ENCODE measurements at regions not wholly inside any gene's neighbourhood (a gene's known extent, or its start where the extent isn't known, plus 50 kb on each side); places are given as distances from the start of the nearest gene placed in this dataset.

DNA sequence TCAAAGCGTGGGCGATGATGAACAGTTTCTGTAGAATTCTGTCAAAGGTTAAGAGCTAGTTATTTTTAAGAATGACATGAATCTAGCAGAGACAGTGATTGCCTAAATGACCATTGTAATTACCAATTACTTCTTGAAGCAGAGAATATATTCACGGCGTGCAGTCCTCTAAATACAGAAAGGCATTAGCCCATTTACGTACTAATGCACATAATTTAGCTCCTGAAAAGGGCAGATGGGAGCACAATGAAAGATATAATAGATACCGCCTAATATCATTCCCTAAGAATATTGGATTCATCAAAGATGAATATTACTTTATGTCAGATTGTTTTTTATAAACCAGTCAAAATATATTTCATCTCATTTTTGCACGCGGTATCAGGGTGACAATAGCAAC, 212.4 kb downstream of the URI1 start:
- no peak for DNase-seq

DNA sequence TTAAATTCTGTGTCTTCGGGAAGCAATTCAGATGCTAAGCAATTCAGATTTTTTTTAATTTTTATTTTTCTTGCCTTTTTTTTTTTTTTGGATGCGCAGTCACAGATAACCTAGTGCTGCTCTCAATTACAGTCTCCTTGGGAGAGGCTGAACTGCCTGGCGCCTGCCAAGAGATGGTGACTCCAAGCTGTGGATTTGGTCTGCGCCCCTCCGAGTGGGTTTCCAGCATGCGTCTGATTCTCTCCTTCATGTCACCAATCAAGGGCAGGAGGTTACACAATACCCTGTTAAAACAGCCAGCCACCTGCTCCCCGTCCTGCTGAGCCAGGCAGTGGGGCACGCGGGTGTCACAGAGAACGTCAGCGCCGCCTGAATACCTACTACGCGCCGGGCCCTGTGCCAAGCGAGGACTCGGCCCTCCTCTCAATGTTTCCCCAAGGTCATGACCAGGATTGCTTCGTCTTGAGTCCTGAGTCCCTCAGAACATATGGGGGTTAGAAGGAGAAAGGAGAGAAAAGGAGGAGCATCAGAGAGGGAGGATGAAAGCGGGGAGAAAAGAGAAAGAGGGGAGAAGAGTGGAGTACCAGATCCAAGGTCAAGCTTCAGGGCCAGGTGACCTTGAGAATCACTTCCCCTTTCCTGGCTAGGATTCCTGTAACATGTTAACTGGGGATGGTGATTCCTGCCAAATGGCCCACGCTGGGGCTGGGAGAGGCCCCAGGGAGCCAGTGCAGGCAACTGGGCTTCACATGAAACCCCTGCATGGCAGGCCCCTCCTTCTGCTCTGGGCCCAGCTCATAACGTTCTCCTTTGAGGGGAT, 213.6 kb downstream of the URI1 start:
- DNase-seq = no peak

DNA sequence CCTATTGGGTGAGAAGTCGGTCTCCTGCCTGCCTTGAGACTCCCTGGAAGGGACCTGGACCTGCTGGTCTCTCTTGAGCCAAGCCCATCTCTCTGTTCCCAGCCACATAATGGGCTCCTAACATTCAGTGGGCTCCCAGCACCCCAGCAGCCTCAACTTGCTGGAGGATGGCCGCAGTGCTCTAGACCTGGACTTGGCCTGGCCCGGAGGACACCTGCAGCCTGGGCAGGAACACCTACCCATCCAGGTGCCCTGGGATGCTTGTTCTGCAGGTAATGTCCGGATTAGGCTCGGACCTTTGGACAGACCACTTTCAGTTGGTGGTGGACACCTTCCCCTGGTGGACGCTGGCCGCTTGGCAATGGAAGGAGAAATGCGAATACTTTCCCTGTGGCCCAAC, 214.6 kb downstream of the URI1 start:
- DNase-seq = no peak

DNA sequence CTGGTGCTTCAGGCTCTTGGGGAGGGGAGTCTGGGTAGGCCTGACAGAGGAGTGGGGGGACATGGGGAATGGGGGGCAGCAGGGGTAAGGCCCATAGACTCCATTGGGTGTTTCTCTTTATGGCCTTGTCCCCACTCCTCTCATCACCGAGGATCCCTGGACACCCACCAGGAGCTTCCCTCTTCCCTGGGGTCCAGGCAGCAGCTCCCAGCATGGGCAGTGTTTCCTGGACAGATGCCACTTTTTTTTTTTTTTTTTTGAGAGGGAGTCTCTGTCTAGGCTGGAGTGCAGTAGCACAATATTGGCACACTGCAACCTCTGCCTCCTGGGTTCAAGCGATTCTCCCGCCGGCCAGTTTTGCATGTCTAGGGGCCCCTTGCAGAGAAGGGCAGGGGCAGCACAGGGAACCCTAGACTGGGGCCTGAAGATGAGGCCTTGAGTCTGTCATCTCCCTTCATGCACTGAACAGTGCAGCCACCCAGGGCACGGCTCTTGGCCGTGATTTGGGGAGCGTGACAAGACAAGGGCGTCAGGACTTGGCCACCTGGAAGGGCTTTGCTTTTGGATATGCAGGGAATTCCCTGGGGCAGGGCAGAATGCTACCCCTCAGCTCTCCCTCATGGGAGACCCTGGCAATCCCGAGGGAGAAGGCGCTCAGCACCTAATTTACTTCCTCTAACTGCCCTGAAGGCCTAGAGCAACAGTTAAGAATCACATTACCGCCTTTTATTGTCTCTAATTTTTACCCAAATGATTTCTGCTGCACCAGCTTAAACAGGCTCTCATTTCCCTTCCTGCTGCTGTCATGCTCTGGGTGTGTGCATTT, 213.9 kb upstream of the ZNF536 start:
- no peak for DNase-seq

DNA sequence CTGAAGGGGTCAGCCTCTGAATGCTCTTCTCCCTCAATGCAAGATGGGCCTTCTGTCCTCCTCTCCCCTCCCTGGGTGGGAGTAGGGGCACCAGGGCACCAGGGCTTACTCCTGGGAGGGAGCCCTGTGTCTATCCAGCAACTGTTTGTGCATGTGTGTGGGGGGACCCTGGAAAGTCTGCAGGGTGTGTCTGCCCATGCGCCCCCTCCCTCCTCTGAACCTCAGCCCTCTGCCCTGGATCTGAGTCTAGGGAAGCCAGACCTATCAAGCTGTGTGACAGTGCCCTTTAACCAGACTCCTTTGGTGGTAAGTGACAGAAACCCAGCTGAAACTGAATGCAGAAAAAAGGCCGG, 213.3 kb upstream of the ZNF536 start:
- DNase-seq = no peak

DNA sequence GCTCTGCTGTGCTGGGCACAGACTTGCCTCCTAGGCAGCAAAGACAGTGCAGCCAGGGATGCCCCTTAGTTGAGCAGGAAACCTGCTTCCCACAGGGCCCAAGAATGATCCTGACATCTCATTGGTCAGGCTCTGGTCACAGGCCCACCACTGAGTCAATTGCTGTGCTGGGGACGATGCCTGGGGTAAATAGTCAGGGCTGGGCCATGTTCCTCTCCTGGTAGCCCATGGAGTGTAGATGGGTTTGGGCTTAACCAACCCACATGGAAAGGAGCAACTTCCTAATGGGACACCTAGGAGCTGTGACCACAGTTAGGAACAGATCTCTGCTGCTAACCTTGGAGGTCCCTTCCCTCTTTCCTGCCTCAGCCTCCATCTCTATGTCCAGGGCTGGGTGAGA, 212.5 kb upstream of the ZNF536 start:
- DNase-seq = no peak

DNA sequence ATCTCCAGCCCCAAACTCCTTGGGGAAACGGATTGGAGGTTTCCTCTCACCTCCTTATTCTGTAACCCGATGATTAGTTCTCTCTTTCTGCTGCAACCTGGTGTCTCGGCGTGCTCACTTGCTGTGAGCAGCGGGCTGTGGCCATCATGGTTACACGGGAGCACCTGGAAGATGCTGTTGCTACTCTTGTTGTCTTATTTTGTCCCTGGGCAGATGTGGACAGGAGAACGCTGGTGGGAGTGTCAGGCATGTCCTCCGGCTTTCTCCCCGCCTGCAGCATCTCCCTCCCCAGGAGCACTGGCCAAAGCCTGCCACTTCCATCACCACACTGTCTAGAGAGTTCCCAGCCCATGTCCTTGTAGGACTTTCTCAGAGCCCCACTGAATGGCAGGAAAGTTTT, 211.8 kb upstream of the ZNF536 start:
- DNase-seq = no peak

DNA sequence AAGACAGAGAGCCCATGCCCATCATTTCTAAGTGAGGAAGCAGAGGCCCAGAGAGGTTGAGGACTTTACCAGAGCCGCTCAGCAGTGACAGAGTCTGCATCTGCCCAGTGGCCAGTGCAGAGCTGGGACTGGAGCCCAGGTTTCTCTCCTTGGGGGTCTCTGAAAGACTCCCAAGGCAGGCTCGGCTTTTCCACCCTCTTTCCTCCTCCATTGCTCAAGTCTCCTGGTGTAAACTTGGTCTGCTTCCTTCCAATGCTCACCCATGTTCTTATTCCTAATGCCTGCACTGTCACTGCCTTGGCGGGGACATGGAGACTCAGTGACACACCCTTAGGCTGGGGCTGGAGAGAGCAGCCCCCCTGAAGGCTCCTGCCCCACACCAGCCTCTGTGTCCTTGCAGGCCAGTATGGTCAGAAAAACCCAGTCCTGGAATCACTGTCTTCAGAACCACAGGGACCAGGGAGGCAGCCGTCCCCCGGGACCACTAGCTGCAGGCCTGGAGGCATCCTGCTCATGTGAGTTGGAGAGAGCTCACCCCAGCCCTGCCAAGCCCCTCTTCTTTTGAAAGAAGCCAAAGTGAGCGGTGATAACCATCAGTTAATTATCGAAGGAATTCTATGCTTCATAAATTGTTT, 211.0 kb upstream of the ZNF536 start:
- DNase-seq = no peak

DNA sequence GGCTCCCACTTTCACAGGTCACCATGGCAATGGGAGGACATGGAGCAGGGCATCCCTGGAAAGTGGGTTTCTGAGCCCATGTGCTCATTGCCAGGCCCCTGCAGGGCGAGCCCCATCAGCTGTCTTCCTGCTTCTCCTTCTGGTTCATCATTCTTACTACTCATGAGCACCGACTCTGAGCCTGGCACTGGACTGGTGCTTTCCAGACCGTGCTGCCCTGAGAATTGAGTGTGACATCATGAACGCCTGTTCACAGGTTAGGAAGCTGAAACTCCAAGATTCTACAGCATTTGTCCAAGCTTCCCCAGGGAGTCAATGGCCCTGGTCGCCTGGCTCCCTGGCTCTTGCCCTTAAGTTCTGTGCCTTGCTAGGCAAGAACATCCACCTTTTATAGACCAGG, 210.4 kb upstream of the ZNF536 start:
- DNase-seq = no peak

DNA sequence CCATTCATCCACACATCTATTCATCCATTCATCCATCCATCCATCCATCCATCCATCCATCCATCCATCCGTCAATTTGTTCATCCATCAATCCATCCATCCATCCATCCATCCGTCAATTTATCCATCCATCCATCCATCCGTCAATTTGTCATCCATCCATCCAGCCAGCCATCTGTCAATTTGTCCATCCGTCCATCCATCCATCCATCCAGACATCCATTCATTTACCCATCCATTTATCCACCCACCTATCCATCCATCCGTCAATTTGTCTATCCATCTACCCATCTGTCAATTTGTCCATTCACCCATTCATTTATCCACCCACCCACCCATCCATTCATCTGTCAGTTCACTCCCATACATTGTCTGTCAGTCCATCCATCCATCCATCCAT, 209.5 kb upstream of the ZNF536 start:
- DNase-seq = no peak

DNA sequence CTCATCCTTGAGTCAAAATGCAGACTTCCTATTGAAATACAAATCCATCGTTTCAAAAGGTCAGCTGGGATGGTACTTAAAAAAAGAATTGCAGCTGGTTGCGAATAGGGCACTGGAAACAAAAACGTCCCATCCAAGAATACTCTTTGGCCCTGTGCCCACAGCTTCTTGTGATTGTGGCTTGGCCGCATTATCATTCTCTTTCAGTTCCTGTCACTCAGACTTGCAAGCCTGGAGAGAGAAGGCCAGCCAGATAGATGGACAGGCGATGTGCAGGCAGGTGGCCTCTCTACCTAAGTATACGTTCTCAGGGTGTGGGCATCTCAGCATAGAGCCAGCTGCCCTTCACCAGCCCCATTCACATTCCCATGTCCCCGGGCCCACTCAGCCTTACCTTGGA, 208.5 kb upstream of the ZNF536 start:
- no peak for DNase-seq

DNA sequence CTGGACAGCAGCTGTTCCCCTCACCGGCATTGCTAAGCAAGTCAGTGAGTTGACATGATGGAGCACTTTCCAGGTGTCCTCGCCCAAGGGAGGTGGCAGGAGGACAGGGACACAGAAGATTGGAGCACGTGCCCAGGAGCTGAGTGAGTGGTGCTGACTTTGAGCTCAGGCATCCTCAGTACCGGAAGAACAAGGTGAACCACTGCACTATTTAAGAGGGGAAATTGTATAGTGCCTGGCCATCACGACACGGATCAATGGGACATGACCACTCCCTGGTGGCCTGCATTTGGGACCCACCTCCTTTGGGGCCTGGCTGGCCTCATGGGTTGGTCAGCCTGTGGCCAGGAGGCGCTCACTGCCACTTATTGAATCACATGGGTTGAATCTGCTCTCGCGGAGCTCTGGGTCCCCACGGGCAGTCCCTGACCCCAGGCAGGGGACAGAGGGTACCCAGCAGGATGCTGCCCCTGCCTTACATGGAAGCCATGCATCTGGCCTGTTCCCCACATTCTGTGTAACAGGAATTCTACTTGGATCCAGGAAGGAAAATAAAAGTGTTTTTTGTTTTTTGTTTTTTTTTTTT, 206.9 kb upstream of the ZNF536 start:
- DNase-seq = no peak

DNA sequence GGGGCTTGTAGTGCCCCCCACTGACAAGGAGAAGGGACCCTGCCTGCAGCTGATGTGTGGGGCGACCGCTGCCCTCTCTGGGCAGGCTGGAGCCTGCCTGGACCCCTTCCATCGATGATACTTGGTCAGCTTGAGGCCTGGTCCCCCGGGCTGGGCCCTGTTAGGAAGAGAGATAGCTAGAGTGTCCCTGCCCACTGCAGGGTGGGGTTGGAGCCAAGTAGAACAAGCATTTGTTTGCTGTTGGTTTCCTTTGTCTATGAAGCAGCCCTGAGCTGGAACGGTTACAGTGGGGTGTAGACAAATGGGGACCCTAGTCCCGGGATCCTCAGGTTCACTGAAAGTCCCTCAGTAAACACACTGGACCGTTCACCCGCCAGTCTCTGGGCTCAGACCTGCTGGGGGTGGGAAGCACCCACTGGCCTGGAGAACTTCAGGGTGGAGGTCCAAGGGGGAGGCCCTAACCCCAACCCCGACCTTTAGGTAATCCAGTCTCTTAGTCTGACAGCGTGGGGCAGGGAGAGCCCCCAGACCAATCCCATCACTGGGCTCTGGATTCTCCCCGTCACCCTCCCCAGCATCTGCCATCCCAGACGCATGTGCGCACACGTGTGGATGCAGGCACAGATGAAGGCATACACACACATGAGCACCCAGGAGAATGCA, 204.8 kb upstream of the ZNF536 start:
- DNase-seq = no peak

DNA sequence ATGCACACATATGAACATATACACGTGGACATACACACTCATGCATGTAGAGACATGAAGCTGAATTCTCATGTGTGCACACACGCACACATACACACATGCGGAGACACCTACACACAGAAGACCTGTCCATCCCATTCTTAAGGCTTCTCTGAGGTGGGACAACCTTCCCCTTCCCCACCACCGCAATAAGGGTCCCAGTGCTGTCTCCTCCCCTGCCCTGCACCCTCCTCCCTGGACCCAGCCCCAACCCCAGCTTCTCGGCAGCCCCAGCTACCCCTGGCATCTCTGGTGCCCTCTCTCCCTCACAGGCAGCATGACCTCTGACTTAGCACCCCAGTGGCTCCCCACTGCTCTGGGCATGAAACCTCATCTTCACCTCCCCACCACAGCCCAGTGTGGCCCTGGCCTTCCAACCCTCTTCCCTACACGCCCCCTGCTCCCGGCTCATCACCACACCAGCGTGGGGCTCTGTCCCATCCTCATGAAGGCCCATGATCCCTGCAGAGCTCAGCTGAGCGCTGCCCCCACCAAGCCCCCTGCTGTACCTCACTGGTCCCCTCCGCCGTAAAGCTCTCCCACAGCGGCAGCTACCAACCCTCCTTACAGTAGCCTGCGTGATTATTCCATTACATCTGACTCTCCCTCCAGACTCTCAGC, 204.1 kb upstream of the ZNF536 start:
- DNase-seq = no peak

DNA sequence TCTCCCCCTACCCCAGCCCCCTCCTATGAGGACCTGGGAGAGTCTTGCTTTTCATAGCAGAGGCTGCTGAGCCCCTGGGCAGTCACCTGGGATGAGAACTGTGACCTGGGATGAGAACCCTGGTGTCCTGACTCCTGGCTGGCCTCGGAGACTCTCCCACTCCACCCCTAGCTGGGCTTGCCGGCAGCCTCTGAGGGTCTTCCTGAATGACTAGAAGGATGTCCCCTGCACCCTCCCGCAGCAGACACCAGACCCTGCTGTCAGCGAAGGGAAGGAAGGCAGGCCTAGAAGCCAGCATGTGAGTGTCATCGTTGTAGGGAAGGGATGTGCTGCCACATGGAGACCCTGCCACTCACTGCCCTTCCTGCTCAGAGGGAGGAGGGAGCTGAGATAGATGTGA, 203.4 kb upstream of the ZNF536 start:
- no peak for DNase-seq

DNA sequence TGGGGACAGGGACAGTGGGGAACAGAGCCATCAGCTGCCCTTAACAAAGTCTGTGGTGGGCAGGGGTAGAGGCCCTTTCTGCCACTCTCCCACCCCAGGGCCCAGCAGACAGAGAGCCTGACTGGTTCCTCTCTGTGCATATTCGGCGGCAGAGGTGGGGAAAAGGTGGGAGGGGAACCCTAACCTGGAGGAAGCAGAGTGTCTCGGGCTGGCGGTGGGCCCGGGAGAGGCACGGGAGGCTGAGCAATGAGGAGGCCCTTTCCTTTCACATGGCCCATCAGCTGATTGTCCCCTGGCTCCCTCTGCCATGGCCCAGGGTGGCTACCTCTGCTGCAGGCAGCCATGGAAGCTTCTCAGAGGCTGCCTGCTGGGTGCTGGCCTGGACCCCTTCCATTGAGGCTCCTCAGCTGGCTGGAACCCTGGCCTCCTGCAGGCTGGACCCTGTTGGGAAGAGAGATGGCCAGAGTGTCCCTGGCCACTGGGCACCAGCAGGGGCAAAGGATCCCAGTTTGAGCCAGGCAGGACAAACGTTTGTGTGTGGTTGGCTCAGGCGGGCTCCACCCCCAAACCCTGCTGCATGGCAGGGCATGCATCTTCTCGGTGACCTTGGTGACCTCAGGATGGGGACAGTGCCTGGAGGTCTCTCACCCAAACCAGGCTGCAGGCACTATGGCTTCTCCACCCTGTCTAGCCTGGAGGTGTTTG, 202.8 kb upstream of the ZNF536 start:
- no peak for DNase-seq

DNA sequence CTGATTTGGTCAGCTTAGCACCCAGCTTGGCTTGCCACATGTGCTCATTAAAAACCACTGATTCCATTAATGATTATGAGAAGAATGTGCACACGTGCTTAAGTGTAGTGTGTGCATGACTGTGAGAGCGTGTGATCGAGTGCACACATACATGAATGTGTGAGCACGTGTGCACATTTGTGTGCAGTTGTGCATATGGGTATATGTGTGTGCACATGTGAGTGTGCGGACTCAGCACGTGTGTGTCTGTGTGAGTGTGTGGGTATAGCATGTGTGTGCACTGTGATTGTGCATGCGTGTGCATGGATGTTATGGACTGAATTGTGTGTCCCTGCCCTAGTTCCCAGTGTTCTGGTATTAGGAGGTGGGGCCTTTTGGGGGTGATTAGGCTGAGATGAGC, 202.1 kb upstream of the ZNF536 start:
- no peak for DNase-seq

DNA sequence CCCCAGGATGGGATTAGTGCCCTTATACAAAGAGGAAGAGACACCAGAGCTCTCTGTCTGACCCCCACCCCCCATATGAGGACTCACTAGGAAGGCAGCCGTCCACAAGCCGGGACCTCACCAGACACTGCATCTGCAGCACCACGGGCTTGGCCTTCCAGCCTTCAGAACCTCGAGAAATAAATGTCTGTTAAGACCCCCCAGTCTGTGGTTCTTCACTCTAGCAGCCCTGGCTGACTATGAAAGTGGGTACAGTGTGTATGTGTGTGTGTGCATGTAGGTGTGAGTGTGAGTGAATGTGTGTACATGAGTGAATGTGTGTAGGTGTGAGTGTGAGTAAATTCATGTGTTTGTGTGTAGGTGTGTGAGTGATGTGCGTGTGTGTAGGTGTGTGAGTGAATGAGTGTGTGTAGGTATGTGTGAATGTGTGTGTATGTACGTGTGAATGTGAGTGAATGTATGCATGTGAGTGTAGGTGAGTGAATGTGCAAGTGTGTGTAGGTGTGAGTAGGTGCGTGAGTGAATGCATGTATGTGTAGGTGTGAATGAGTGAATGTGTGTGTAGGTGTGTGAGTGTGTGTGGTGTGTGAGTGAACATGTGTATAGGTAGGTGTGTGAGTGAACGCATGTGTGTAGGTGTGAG, 201.6 kb upstream of the ZNF536 start:
- DNase-seq = no peak

DNA sequence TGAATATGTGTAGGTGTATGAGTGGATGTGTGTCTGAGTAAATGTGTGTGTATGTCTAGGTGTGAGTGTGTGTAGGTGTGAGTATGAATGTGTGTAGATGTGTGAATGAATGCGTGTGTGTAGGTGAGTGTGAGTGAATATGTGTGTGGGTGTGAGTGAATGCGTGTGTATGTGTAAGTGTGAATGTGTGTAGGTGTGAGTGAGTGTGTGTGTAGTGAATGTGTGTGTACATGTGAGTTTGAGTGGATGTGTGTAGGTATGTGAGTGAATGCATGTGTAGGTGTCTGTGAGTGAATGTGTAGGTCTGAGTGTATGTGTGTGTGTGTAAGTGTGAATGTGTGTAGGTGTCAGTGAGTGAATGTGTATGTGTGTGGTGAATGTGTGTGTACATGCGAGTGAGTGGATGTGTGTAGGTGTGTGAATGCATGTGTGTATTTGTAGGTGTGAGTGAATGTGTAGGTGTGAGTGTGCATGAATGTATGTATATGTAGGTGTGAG, 201.0 kb upstream of the ZNF536 start:
- no peak for DNase-seq

DNA sequence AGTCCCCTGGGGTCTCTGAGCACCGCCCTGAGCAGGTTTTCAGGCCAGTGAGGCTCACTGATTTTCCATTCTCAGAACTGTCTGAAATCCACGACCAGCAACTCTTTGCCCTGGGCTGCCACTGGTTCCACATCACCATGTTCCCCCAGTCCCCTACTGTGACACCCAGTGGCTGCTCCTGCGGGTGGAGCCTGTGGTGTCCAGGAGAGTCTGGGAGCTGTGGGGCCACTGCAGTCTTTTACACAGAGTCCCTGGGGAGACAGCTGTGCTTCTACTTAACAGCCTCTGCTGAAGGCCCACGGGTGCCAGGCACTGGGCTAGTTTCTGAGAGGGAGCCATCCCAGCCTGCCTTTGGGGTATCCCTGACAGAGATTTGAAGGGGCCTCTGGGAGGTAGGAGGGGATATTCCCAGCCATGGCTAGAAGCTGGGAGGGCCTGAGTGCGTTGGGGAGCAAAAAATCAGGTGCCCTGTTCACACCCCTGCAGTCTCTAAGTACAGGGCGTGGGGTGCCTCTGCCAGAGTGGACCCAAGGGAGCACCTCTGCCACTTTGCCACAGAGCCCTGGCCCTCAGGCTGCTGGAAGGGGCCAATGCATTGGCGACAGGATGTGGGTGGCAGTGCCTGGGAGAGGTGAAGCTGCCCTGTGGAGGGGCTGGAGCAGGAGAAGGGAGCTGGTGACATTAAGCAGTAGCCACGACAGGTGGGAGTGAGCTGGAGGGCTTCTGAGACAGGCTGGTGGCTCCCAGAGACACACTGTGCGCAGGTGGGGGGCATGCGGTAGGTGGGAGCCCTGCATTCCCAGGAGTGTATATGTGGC, 200.2 kb upstream of the ZNF536 start:
- DNase-seq = no peak

Measured in retina (tissue), 1 donor.